ENCODE measurements at regions not wholly inside any gene's neighbourhood (a gene's known extent, or its start where the extent isn't known, plus 50 kb on each side); places are given as distances from the start of the nearest gene placed in this dataset.

- TF ChIP-seq CTCF (IDR thresholded peaks at IDR 0.05; ENCODE audit: poor library complexity): no peak
- no peak for TF ChIP-seq EZH2 (IDR thresholded peaks at IDR 0.05; ENCODE audit: borderline replicate concordance)
These were observed 1012.4 kb downstream of the CDH18 start for GRCh38 chr5:18975624-18976023.
